Jurkat, Clone E6-1 (cell line): ENCODE measurements at regions not wholly inside any gene's neighbourhood (a gene's known extent, or its start where the extent isn't known, plus 50 kb on each side); places are given as distances from the start of the nearest gene placed in this dataset.
"Not testable (repeated sequence)": the region's sequence is repeated elsewhere in the genome, so short reads cannot be mapped to it uniquely, and the experiment has no call there.

Source experiments
- DNase-seq: peaks from one replicate; pipeline ENCODE4 v3.0.0-alpha.2; 2011; ENCODE audit warnings: low read depth, low spot score
- H3K4me3 ChIP-seq: 2 replicates; pipeline ENCODE4 v1.5.1; 2011; ENCODE audit warnings: mild to moderate bottlenecking, low read length, control low read depth, moderate library complexity

DNA sequence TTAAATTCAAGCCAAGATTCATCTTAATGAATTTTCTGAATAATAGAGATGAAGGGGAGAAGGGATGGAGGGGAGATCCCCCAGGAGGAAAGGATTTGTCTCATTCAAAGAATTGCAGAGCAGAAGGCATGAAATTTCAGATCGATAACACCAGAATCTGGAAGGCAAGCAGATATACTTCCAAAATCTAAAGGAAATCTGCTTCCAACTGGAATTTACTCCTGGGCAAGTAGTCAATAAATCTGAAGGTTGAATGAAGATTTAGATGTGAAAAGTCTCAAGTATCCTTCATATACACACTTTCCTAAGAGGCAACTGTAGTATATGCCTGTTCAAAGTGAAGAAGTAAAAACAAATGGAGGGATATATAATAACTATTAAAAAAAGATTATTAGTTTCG lies 1190.8 kb upstream of the CELF4 start:
- no peak for DNase-seq
- no peak overlapping the region for H3K4me3 ChIP-seq

DNA sequence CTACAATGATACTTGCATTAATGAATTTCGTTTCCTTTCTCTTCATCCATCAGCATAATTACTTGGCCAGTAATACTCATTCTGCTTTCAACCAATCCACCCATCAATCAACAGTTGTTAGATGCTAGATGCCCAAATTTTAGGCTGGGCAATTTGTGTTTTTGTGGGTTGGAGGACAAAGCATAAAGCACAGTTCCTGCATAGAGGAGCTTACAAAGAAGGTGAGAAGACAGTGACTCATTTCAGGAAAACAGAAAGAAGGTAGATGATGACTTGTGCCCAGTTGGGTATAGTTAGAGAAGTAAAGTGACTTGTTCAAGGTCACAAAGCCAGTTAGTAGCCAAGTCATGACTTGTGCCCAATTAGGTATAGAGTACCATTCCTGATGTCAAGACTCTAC lies 1186.8 kb upstream of the CELF4 start:
- H3K4me3 ChIP-seq: no peak overlapping the region
- no peak for DNase-seq

DNA sequence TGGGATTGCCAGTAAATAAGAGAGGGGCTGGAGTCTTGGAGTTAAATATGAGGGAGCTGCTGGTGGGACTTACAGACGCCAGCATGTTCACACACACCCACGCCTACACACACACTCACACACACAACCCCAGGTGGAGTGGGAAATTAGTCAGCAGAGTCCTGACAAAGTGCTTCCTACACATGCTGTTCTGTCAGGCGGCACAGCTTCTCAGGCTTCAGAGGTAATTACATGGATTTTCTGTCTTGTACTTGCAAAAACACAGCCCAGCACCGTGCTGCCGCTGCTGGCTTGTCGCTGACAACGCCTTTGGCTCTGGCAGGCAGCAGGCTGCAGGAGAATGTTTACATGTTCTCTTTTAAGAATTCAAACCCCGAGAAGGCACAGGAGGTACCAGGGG lies 1186.3 kb upstream of the CELF4 start:
- no peak for DNase-seq
- H3K4me3 ChIP-seq: no peak overlapping the region

DNA sequence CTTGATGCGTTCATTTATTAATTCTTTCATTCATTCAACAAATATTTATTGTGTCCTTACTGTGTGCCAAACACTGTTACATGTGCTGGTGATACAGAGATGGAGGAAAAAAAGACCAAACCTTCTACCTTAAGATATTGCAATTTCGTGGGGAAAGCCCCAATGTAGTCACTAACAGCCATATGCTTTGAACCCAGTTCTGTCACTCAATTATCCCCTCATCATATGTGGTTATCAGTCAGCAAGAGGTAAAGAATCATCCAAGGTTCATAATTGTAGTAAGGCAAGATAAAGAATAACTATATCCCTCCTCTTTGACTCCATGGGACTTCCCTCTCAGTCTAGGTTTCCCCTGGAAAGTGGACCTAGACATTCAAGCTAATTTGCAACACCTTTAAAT lies 1185.6 kb upstream of the CELF4 start:
- H3K4me3 ChIP-seq: no peak overlapping the region
- DNase-seq: no peak

DNA sequence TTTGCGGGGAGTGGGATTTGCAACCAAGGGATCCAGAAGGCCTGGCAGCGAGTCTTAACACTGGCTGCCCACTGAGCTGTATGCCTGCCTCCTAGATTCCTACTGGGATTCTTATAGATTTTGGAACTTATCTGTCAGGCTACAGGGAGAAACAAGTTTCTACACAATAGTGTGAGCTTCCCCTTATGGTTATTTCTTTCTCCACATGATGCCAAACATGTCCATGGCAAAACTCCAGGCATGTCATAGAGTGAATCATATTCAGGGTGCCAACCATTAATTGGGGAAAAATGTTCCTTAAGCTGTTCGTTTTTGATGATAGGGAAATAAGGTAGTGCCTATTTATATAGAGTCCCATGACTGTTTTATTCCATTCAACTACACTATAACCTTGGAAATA lies 1185.2 kb upstream of the CELF4 start:
- no peak for DNase-seq
- H3K4me3 ChIP-seq: no peak overlapping the region

DNA sequence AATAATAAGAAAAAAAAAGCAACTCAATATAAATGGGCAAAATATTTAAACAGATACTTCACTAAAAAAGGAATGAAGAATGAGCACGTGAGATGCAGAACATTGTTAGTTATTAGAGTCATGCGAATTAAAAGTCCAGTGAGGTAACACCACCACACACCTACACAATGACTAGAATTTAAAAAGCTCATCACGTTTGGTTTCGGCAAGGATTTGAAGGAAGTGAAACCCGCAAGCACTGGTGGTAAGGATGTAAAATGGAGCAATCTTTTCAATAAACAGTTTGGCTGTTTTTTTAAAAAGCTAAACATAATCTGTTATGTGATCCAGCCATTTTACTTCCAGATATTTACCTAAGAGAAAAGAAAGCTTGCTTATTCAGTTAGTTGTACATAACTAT lies 1181.6 kb upstream of the CELF4 start:
- no peak for DNase-seq

DNA sequence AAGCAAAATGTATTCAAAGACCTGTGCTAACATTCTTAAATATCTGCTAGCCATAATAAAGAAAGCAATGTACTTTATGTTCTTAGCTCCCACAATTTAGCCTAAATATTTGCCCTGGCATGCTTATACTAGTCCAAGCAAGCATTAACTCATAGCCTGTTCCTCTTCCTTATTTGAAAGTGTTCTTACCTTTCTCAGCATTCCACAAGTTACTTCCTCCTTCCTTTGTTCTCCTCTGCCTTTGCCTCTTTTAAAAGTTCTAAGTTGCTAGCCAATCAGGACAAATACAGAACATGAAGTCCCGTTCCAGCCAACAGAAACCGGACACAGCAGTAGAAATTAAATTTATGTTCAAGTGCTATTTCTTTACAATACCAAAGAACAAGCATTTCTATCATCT lies 1154.6 kb upstream of the CELF4 start:
- not testable (repeated sequence) for DNase-seq, H3K4me3 ChIP-seq

More for the DNA sequence above, 1181.6 kb upstream of the CELF4 start:
- H3K4me3 ChIP-seq: no peak overlapping the region

DNA sequence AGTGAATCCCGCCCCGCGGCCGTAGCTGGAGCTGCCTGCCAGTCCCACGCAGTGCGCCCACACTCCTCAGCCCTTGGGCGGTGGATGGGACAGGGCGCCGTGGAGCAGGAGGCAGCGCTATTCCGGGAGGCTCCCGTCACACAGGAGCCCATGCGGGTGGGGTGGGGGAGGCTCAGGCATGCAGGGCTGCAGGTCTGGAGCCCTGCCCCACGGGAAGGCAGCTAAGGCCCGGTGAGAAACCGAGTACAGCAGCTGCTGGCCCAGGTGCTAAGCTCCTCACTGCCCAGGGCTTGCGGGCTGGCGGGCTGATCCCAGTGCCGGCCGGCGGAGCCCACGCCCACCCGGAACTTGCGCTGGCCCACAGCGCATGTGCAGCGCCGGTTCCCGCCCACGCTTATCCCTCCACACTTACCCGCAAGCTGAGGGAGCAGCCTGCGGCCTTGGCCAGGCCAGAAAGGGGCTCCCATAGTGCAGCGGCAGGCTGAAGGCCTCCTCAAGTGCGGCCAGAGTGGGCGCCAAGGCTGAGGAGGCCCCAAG lies 1152.8 kb upstream of the CELF4 start:
- no peak for DNase-seq
- H3K4me3 ChIP-seq: no peak overlapping the region

DNA sequence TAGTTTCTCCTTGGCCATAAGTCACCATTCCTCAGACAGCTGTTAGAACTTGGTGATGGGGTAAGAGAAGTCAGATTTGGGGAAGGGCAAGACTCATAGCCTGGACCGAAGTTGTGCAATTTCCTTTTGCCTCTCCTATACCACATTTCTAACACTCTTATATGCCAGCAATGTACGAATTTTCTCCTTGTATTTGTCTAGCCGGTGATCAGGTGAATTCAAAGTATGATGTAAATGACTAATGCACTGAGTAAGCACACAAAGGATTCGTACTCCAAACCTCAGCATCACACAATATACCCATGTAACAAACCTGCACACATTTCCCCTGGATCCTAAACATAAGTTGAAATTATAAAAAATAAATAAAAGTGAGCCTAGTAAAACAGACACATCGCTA lies 1143.5 kb upstream of the CELF4 start:
- DNase-seq: no peak
- no peak overlapping the region for H3K4me3 ChIP-seq

DNA sequence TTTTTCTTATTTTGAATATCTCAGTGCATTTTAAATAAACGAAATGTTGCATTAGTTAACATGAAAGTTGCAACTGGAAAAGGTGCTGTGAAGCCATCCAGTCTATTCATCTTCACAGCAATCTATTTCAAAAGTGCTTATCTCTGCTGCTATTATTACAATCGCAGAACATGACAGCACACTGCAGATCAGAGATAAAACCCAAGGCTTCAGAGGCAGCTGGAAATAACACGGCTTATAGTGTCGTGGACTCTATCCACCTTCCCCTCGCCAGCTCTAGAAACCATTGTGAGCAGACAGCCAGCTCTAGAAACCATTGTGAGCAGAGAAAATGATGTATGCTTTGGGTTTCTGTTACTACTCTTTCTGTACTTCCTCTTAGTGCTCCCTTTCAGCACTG lies 1140.8 kb upstream of the CELF4 start:
- H3K4me3 ChIP-seq: no peak overlapping the region
- DNase-seq: no peak

DNA sequence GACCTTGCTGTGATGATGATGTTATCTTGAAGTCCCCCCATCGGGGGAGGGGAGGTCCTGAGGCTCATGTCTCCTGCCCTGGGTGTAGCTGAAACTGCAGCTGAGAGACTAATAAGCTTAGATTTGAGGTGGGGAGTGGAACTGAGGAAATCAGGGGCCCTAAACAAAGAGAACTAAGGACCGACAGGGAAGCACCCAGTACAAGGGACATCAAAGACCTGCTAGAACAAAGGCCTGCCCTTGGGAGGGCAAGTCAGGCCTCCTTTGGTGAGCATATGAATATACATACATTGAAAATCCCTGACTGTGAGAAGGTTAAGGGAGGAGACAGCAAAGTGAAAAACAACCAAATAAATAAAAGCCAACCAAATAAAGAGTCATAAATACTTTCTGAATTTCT lies 1132.5 kb upstream of the CELF4 start:
- DNase-seq: no peak
- no peak overlapping the region for H3K4me3 ChIP-seq

DNA sequence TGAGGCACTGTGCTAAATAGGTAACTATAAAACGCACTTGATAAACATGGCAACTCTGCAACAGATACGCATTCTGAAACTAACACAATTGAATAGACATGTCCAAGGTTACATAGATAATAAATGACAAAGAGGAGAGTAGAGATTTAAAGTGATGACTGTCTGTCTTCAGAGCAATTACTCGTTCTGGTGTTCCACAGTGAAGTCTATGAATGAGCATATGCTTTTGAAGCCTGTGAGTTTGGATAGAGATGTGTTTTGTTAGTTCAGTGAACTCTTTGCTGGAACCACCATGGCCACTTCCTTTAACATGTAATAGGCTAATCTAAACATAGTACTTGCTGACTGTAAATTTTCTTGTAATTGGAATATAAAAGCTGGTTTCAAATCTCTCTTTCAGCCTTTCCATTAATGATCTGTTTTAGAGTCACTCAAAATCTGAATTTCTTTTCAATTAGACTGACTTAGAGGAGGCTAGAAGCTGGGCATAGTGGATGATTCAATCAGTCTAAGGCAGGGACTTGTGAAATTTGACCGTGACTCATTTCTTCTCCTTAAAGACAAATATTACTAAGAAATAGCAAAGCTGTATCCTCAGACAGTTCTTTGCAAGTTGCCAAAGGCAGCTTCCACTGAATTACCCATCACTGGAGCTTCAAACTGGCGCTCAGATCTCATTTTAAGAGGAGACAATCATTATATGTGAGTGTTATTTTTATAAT lies 1130.1 kb upstream of the CELF4 start:
- H3K4me3 ChIP-seq: no peak overlapping the region
- DNase-seq: no peak

DNA sequence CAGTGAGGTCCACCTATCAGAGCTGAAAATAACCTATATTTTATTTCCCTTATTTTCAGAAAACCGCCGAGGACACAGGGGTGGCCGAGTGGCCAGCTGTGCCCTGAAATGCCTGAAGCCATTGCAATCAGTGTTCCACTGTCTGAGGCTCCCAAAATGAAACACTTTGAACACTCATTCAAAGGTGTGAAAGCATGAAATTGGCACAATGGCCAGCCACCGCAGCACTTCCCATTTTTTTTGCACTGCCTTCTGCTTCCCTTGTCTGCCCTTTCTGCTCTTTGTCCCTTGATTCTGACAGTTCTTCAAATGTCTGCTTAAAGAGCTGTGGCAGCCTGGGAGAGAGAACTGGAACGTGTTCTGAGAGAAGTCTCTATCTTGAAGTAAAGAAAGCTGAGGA lies 1127.5 kb upstream of the CELF4 start:
- DNase-seq: no peak
- H3K4me3 ChIP-seq: no peak overlapping the region

DNA sequence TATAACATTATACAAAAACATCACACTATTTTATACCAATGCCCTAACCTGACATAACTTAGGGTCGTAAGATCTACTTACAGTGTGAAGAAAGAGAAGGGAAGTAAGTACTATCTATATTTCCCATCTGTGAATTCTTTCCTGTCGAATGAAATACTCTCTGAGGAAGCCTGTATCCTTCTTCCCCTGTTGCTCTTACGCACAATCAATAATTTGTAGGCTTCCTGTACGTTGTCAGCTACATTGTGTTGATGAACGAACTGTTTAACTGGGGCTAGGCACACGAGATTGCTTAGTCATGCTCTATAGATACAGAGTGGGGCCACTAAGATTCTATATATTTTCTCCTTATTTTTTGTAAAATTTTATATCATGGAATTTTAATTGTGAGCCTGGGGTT lies 1125.0 kb upstream of the CELF4 start:
- DNase-seq: no peak
- H3K4me3 ChIP-seq: no peak overlapping the region

DNA sequence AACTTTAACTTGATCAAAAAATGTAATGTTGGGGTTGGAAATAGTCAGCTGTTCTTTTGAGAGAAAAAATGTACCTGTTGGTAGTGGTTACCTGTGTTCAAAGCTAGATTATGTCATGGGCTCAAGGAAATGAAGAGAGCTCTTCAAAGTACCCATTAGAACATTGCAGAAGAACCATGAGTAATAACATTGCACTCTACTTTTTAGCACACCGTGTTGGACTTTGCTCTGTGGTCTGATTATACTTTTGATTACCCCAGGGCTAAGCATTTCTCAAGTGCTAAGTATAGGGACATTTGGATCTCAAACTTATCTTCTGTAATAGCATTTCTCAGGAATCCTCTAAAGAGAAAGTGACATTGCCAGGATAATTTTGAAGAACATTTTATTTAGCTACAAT lies 1122.8 kb upstream of the CELF4 start:
- no peak for DNase-seq
- no peak overlapping the region for H3K4me3 ChIP-seq

DNA sequence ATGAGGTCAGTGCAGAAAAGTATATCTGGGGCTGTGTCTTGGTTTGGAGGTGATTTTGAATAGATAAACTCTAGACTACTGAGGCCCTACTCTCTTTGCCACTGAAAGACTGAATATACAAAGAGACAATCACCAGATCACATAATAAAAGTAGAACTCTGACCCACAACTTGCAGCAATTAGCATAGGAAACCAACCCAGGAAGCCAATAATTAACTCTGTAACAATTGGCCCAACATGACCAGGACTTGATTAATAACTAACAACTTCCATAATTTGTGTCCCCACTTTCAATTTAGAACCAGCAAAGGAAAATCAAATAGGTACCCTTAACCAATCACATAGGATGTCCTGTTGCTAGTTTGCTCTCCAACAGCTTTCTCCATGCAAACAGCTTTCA lies 1104.9 kb upstream of the CELF4 start:
- DNase-seq: no peak
- H3K4me3 ChIP-seq: no peak overlapping the region

DNA sequence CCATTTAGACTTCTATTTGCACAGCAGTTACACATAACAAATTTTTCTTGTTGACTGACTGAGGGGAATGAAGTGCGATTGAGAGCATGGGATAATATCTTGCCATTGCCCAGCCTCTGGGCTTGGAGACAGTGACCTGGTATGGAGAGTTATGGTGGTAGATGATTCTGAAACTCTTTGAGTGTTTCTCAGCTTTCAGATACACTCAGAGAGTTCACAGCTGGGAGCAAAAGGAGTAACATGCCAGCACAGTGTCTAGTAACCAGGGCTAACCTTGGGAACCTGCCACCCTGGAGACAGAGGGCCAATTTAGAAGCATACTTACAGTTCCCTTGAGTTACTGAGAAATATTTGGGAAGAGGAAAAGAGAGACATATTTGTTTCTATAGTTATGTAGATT lies 1099.3 kb upstream of the CELF4 start:
- H3K4me3 ChIP-seq: no peak overlapping the region
- DNase-seq: no peak

DNA sequence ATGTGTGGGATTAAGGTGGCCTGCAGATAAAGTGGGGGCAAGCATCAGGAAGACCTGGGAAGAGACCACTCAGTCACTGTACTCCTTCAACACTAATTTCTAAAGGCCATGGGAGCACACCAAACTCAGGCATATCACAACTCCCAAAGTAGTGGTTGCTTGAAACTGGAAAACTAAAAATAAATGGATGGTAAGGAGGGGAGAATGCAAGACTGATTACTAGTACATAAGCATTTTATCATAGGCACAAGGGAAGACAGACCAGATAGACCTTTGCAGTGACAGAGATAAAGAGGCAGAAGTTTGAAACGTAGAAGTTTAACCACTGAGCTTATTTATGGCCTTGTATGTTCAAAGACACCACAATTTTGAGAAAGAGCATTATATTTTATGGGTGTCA lies 1098.1 kb upstream of the CELF4 start:
- no peak for DNase-seq

DNA sequence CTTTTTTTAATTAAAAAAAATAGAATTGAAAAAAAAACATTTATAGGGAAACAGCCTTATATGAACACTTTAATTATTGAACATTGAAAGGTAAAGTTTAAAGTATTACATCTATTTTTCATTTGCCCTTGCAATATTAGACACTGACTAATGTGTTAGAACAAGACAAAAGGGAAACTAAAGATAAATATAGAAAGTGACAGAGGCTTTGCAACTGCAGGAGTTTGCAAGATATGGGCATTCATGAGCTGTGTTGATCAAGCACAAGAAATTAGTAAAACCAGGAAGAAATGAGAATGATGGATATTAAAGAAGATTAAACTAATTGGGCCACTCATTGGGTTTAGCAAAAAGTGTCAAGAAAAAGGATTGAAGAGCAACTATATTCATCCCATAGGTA lies 1097.7 kb upstream of the CELF4 start:
- no peak overlapping the region for H3K4me3 ChIP-seq
- DNase-seq: no peak

More for the DNA sequence above, 1098.1 kb upstream of the CELF4 start:
- no peak overlapping the region for H3K4me3 ChIP-seq

DNA sequence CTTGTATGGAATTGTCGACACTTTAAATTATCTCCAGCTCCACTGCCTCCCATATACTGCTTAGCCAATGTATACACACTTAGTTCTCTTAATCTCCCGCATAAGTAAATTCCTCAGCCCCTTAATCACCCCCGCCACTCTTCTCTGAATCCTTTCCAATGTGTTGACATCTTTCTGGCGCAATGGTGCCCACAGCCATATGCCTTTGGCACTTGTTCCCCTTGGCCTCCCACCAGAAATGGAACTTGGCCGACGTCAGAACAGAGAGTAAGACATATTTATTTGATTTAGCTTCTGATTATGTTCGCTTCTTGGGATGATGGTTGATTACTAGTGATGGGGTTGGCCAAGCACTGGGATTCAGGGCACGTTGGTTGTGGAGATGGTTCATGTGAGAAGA lies 1089.3 kb upstream of the CELF4 start:
- no peak overlapping the region for H3K4me3 ChIP-seq

DNA sequence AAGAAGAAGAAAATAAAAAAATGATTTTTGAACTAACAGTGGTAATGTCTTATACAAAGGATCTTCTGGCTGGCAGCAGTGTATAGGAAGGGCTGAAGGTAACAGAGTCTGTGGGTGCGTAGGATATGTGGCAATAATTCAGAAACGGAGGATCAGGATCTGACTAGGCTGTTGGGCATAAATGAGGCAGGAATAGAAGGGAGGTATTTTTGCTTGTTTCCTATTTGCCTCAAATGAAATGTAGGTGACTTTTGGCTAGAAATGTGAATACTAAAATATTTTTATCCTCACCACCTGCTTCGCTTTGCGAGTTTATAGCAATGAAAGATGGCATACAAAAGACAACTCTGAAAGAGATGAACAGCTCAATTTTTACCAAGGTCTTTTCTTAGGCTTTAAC lies 1086.1 kb upstream of the CELF4 start:
- H3K4me3 ChIP-seq: no peak overlapping the region
- DNase-seq: no peak

More for the DNA sequence above, 1089.3 kb upstream of the CELF4 start:
- DNase-seq: no peak
